RPMI8226 (cell line): ENCODE measurements at regions not wholly inside any gene's neighbourhood (a gene's known extent, or its start where the extent isn't known, plus 50 kb on each side); places are given as distances from the start of the nearest gene placed in this dataset.

Experiments used
- DNase-seq: peaks from one replicate; pipeline ENCODE4 v3.0.0-alpha.2; 2015

DNA sequence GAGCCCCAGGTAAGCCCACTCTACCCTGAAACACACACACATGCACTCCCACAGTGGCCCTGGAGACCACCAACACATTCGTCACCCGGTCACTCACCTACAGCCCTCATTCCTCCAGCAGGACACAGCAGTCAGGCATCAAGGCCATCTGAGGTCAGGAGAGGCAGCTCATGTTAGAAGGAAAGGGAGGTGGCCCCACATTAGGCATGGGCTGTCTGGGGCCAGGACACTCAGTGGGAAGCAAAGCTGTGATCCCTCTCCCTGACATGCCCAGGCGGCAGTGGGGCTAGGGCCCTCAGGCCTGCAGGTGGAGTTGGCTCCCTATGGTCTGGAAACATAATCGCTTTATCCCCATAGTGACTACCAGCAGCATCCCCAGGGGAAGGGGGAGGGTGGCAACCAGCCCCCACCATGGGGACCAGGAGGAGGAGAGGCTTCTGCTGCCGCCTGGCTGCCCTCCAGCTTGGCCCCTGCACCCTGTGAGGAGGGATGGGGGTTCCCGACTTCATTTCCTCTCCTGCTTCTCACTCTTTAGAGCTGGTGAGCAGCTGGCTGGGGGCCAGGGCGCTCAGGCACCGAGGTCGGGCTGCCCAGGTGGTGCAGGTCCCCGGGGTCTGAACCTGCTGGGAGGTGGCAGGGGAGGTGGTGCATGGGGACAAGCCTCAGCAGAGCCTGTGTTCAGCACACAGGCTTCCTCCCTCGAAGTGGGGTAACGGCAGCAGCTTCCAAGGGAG, 76.6 kb upstream of the CST7 start:
- peak; percentile 79 for DNase-seq

DNA sequence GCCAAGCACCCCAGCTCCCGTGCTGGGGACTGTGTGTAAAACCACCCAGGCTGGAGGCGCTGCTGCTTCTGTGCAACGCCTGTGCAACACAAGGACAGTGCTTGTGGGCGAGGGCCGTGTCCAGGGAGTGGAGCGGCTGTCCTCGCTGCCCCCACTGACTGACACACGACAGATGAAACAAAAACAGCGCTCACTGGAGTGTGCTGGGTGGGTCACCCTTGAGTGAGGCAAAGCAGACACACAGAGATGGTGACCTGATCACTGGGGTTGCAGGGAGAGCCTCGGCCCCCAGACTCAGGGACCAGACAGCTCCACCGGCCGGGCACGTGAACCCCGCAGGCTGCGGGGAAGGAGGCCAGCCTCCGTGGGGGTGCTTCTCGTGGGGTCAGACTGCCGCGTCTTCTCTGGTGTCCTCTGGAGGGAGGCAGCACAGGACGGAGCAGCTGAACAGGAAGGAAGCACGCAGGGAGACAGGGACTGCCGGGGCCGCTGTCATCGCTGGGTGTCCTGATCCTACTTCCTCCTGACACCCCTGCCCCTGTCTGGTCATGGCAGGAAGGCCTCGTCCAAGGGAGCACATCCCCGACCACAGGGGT, 75.9 kb upstream of the CST7 start:
- no peak for DNase-seq

DNA sequence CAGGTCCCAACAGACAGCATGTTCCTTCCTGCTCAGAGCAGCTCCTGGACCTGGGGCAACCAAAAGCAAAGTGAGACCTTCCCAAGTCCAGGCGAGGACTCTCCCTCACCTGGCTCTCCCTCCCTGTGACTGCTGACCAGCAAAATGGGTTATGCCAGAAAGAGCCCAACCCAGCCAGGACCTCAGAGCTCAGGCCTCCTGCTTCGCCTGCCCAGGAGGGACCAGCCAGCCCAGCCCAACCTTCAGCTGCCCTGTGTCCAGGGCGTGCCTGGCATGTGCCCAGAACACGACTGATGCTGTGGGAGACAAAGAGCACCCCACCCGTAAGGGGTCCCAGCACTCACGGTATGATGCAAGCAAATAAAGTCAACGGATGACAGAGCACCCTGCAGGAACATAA, 74.0 kb upstream of the CST7 start:
- no peak for DNase-seq

- DNase-seq, result no peak
Observed at GRCh38 chr20:24877652-24878051, 71.4 kb upstream of the CST7 start.

DNA sequence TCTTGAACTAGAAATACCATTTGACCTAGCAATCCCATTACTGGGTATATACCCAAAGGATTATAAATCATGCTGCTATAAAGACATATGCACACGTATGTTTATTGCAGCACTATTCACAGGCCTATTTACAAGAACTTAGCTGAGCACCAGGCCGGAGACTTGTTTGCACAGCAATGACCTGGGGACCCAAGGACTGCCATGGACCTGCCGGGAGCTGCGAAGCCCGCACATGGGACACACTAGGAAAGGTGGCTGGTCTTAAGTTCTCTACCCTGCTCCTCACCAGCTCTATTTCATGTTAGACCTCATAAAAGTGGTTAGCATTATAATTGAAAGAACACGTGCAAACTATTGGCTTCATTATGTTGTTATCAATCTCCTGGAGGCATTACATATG, 70.4 kb upstream of the CST7 start:
- DNase-seq, result no peak

GRCh38 chr20:24879875-24880274, 69.2 kb upstream of the CST7 start:
- no peak for DNase-seq

DNA sequence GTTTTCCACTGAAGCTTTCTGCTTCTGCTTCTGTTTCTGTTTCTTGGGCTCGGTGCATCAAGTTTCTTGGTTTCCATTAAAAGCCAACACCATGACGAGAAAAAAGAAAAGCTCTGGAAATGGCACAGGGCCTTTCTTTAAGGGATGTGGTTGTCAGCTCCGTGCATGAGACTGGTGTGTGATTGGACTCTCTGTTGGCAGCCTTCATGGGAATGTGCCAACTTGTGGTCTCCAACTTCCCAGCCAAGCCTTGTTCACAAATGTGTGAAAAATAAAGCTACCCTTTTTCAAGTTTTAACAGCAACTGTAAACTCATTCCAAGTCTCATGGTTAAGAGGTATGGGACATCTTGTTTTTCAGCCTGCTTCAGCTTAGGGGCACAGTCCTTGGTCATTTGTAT, 68.7 kb upstream of the CST7 start:
- DNase-seq, result no peak

DNA sequence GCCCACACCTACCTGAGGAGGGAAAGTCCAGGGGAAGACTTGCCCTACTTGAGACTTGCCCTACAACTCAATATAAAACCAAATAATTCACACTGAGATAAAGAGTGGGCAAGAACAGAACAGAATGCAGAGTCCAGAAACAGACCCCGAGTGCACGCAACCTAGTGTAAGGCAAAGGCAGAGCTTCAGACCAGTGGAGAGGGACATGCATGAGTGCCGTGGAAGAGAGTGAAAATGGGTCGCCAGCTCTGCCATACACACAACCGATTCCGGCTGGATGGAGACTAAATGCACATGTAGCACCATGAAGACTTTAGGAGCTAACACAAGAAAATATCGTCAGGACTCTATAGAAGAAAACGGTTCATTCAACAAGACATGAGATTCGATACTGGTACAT, 58.8 kb upstream of the CST7 start:
- DNase-seq, result no peak

DNA sequence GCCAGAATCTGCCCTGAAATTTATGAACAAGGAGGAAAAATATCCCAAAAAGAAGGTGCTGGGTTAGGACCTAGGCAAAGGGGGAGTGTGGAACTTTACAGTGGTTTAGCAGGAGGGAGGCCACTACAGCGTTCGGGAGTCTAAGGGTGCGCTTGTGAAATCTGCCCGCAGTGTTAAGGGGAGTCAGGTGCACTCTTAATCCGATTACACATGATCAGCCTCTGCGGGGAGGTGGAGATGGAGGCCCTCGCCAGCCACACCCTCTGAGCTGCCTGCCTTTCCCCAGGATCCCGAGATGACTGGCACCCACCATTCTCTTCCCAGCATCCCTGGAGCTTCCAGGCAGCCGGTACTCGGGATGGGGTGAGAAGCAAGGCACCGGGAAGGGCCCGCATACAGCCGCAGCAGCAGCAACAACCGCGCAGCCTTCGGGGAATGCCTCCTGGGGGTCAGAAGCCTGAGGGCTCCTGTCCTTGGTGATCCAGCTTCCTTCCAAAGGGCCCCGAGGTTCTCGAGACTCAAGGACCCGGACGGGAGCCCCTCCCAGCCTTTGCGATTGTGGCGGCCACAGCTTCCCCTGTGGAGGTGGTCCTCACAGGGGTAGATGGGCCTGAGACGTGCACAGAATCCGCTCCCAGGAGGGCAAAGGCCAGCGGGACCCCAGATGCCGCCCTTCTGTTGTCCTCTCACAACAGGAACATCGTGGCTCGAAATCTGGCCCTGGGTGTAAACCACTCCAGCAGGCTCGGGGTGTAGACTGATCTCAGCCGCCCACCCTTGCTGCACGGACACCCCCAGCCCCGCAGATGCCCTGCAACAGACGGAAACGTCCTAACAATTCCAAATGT, 57.3 kb upstream of the CST7 start:
- DNase-seq, result no peak

DNA sequence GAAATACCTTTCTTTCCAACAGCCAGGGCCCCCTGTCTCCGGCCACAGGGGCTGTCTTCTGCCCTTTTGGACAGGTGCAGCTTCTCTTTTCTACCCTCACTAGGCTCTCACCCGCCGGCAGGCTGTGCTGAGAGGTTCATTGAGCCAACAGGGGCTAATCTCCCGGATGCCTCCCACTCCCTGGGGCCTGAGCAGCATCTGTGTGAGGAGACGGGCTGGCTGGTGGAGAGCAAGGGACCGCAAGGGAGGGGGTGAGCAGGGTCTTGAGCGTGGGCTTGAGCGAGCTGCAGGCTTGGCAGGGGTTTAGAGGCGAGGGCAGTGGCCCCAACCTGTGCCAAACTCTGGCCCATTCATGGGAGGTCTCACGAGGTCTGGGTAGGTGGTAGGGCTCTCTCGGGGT, 56.5 kb upstream of the CST7 start:
- DNase-seq, result no peak

GRCh38 chr20:24892931-24893330, 56.1 kb upstream of the CST7 start:
- DNase-seq, result no peak

DNA sequence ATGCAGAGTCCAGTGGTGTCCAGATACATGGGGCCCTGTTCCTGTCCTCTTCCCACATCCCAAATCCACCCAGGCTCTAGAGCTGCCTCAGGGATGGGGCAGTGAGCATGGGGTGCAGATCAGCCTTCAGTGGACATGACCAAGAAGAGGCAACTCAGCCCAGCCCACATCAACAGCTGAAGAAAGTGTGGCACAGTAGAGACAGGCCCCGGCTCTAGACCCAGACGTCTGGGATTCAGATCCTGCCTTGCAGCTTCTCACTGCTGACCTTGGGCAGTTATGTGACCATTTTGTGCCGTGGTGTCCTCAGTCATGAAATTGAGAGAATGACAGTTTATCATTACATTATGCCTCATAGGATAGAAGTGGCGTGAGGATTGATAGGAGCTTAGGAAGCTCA, 54.6 kb upstream of the CST7 start:
- DNase-seq, result no peak

- DNase-seq, result no peak
Observed at GRCh38 chr20:24894967-24895366, 54.1 kb upstream of the CST7 start.

DNA sequence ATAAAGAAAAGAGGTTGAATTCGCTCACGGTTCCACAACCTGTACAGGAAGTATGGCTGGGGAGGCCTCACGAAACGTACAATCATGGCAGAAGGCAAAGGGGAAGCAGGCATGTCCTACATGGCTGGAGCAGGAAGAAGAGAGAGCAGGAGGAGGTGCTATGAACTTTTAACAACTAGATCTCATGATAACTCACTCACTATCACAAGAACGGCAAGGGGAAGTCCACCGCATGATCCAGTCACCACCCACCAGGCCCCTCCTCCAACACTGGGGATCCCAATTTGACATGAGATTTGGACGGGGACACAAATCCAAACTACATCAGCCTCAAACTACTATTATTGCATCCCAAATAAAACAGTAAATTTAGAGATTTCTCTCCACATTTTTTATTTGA, 53.6 kb upstream of the CST7 start:
- DNase-seq, result no peak

- DNase-seq, result no peak
Observed at GRCh38 chr20:24895898-24896658, 53.0 kb upstream of the CST7 start.

DNA sequence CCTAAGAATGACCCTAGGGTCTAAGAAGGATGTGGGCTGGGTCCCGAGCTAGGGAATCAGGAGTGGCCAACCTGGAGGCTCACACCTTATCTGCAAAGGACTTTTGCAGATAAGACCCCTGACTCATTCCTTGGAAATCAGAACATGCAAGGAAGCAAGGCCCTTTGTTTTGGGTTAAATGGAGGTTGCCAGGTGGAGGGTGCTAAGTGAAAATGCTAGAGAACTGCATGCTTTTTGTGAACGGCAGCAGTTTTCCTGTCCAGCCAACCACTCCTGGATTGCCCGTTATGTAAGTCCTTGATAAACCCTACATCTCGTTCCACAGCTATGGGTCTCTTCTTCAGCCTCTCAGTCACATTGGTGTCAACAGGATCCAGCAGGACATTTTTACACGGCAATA, 52.1 kb upstream of the CST7 start:
- DNase-seq, result no peak

- no peak for DNase-seq
Observed at GRCh38 chr20:24897974-24898373, 51.1 kb upstream of the CST7 start.

GRCh38 chr20:24899153-24899552, 49.9 kb upstream of the CST7 start:
- no peak for DNase-seq
